NCI-H1694 (cell line): ENCODE measurements at regions not wholly inside any gene's neighbourhood (a gene's known extent, or its start where the extent isn't known, plus 50 kb on each side); places are given as distances from the start of the nearest gene placed in this dataset.

Experiments used
- DNase-seq: peaks from one replicate; lab custom pipeline; 2025; lab: John Stamatoyannopoulos, UW

GRCh38 chr3:104750581-104750980 lies 616.1 kb upstream of the ALCAM start:
- no peak for DNase-seq

DNA sequence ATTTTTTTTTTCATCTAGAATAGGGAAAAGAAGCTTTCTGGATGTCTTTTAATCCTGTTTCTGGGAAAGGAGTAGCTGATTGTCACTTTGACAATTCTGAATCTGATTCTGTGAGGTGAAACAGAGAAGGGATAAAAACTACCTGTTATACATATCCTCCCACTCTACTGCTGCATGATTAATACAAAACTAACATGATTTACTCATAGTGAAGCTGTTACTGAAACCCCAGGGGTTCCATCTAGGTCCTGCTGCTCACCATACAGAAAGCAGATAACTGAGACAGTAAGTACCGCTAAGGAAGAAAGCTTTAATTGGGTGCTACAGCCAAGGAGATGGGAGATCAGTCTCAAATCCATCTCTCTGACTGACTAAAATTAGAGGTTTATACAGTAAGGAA lies 610.9 kb upstream of the ALCAM start:
- no peak for DNase-seq

GRCh38 chr3:104763007-104763406 lies 603.7 kb upstream of the ALCAM start:
- no peak for DNase-seq

DNA sequence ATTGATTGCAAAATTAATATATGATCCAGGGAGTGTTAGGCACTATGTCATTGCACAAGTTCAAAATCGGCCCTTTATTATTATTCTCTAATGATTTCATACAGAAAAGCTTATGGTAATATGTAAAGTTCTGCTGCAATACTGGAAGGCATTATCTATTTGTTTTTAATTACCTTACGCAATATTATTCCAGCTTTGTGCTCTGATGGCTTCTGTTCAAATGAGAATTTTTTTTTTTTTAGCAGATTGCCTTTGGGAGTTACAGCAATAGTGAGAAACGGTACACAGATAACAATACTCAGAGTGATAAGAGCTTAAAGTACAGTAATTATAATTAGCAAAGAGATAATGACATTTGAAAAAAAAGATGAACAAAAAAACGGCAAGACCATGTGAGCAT lies 602.2 kb upstream of the ALCAM start:
- no peak for DNase-seq

DNA sequence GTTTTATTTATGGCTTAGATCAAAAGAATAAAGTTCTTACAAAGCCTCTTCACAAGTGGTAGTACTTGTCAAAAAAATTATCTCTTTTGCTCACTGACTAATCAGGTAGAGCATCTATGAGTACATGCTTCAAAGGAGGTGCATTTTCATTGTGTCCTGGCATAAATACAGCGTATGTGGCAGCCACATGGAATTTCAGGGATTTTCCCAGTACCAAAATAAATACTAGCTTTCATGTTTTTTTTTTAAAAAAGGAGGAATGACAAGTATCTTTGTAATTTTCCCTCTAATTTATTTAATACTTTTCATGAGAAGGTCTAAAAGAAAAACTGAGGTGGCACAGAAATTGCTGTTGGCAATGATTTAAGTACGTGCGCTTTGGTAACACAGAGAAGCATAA lies 597.8 kb upstream of the ALCAM start:
- DNase-seq, result no peak

- DNase-seq, result no peak
Measured at GRCh38 chr3:104779324-104779723, 587.4 kb upstream of the ALCAM start.

GRCh38 chr3:104781112-104781511 lies 585.6 kb upstream of the ALCAM start:
- no peak for DNase-seq

DNA sequence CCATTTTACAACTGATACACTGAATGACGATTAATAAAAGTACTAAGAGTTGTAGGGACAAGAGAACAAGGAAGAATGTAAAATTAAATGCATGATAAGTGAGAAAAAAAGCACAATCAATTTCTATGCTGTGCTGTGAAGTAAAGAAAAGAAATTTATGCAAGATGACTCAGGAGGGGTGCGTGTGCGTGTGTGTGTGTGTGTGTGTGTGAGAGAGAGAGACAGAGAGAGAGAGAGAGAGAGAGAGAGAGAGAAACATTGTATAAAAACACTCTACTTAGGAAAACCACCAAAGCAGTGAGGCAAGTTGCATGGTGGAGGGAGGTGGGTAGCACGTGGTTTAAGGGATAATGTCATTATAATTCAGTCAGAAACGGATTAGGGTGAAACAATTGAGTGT lies 580.8 kb upstream of the ALCAM start:
- no peak for DNase-seq

GRCh38 chr3:104787306-104787705 lies 579.4 kb upstream of the ALCAM start:
- no peak for DNase-seq

DNA sequence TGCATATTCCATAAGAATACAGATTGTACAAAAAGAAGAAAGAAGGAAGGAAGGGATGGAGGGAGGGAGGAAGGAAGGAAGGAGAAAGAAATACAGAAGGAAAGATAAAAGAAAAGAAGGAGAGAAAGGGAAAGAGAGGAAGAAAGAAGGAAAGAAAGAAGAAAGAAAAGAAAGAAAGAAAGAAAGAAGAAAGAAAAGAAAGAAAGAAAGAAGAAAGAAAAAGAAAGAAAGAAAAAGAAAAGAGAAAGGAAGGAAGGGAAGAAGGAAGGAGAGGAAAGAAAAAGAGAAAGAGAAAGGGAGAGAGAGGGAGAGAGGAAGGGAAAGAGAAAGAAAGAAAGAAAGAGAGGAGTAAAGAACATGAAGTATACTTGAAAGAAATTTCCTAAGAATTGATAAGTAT lies 577.9 kb upstream of the ALCAM start:
- DNase-seq, result no peak

- DNase-seq, result no peak
Measured at GRCh38 chr3:104791331-104791730, 575.4 kb upstream of the ALCAM start.

- DNase-seq, result no peak
Measured at GRCh38 chr3:104796556-104796955, 570.2 kb upstream of the ALCAM start.

DNA sequence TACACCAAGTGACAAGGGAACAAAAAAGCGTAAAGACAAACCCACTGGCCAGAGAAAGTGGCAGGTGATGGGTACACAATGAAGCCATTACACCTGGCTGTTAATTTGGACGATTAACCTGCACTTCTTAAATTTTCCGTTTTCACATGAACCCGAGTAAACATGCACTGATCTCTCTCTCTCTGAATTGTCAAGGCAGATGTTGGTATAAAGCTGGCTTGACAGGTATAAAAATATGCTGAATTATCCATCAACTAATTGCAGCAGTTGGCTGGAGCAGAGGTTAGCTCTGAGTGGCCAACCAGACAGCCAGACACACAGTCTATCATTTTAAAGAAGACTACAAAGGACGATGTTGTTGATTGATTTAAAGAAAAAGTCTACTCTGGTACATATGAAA lies 561.7 kb upstream of the ALCAM start:
- no peak for DNase-seq

DNA sequence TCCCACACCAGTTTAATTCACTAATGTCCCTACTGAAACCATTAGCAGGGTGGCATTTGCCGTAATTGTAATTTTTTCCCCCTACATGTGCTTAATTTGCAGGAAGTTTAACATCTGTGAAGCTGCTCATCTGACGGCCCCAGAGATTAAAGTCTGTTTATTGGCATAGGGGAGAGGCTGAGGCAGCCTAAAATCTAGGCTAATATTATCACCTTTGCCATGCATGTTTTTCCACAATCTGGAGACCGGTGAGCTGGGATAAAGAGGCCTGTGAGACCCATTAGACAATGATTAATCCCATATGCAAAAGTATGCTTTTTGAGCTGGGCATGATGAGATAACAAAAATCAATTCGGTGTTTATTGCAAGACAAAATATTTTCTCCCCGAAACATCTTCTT lies 561.2 kb upstream of the ALCAM start:
- DNase-seq, result no peak

- no peak for DNase-seq
Measured at GRCh38 chr3:104810896-104811295, 555.8 kb upstream of the ALCAM start.

- no peak for DNase-seq
Measured at GRCh38 chr3:104816008-104816407, 550.7 kb upstream of the ALCAM start.

GRCh38 chr3:104816716-104817115 lies 550.0 kb upstream of the ALCAM start:
- no peak for DNase-seq

DNA sequence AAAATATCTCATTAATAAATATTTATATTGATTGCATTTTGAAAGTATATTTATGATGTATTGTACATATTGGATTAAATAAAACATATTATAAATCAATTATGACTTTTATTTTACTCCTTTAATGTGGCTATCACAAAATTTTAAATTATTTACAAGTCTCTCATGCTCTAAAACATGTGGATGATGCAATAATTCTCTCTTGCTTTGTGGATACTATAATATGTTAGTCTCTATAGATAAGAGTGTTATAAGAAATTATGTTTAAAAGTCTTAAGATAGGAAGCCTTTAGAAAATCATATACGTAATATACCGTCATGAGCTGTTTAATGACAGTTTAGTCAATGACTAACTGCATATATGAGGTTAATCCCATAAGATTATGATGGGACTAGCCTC lies 547.4 kb upstream of the ALCAM start:
- DNase-seq, result no peak

GRCh38 chr3:104820959-104821358 lies 545.8 kb upstream of the ALCAM start:
- DNase-seq, result no peak

GRCh38 chr3:104825116-104825515 lies 541.6 kb upstream of the ALCAM start:
- DNase-seq, result peak; percentile 1

DNA sequence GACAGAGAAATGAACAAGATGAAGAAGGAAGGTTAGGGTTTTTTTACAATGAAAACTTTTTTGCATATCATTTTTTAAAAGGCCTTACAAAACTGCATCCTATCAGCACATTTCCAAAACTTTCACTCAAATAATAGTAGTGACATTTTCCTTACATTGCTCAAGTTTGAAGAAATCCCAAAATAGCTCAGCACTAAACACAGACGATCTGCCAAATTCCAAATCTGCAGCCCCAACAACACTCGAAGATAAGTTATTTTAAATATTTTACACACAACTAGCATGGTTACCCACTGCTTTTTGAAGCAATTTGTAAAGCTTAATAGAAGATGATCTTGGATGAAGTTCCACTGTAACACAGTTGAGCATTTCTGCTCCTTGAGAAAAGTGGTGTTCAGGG lies 535.6 kb upstream of the ALCAM start:
- no peak for DNase-seq

GRCh38 chr3:104832530-104832929 lies 534.2 kb upstream of the ALCAM start:
- no peak for DNase-seq

DNA sequence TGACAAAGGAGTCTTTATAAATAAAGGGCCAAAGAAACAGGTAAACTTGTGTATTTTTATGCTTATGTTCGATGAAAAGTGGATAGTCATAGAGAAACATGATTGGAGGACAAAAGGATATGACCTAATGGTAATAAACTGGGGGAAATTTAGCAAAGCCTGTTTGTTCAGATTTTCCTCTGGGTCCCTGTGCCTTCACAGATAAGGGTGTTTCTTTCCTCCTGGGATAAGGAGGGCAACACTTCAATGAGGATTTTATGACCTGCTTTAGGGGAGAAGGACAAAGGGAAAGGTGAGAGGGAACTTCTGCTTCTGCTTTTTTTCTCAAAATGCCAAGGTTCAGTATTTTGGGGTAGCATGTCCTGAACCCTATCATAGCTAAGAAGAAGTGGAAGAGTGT lies 531.3 kb upstream of the ALCAM start:
- no peak for DNase-seq

DNA sequence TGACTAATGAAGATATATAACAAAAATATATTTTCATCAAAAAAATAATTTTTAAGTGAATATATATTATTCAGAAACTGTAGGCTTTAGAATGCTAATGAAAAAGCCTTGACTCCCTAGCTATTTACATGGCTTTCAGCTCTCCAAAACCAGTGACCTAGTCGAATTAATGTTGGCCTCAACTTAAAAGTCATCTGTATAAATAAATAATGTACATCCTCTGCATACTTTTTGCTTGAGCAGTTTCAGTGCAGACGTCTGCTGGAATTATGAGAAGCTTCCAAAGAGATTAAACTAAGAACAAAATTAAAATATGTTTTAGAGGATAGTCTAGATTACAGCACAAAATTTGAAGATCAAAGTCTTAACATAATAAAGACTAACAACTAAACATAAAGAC lies 520.4 kb upstream of the ALCAM start:
- no peak for DNase-seq

DNA sequence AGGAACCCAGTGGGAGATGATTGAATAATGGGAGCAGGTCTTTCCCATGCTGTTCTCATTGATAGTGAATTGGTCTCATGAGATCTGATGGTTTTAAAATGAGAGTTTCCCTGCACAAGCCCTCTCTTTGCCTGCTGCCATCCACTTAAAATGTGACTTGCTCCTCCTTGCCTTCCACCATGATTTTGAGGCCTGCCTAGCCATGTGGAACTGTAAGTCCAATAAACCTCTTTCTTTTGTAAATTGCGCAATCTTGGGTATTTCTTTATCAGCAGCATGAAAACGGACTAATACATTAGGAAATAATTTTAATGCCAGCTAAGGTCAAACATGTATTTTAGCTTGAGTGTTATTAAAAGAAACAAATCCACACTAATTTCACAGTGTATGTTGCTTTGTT lies 517.6 kb upstream of the ALCAM start:
- no peak for DNase-seq
